ENCODE measurements at regions not wholly inside any gene's neighbourhood (a gene's known extent, or its start where the extent isn't known, plus 50 kb on each side); places are given as distances from the start of the nearest gene placed in this dataset.

DNA sequence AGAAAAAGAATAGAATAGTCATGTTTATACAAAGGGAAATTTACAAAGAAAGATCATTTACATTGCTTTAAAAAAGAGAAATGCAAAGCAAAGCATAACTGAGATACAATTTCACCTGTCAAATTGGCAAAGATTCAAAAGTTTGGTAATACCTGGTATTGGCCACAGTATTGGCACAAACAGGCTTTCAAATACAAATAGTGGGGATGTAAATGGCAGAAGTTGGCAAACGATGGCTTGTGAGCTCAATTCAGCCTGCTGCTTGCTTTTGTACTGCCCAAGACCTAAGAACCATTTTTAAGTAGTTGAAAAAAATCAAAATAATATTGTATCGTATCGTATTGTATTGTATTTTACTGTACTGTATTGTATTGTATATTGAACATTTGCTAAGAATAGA lies 194.5 kb upstream of the JAG1 start:
- DNase-seq = peak; percentile 30

DNA sequence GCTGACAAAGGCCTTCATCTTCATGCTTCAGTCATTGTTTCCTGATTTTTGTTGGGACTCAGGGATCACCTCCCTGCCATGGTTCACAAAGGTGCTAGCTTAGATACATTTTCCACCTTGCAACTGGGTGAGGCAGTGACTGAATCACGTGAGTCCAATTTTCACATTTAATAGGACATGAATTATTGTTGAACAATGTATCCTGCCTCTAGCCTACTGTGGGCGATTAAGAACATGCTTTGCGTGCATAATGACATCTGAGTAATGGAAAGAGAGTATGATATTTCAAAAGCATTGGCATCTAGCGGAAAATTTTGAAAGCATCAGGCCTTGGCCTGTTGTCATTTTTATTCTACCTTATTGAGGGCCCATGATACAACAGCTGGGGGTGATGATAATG lies 199.2 kb upstream of the JAG1 start:
- DNase-seq = no peak

- DNase-seq = no peak
Observed at GRCh38 chr20:10875653-10876052, 201.9 kb upstream of the JAG1 start.

DNA sequence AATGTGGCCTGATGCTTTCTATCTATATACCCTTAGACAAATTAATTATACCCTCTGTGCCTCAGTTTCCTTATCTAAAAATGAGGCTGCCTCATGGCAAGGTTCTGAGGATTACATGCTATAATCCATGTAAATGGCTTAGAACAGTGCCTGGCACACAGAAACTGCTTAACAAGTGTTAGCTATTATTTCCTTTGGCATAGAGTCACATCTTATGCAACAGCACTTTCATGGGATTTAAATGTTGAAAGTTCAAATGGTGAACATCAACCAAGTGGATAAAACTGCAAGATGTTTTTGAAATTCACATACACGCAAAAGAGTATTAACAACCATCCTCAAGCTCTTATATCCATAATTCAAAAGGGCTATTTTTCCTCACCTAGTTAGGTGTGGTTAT lies 202.8 kb upstream of the JAG1 start:
- no peak for DNase-seq

DNA sequence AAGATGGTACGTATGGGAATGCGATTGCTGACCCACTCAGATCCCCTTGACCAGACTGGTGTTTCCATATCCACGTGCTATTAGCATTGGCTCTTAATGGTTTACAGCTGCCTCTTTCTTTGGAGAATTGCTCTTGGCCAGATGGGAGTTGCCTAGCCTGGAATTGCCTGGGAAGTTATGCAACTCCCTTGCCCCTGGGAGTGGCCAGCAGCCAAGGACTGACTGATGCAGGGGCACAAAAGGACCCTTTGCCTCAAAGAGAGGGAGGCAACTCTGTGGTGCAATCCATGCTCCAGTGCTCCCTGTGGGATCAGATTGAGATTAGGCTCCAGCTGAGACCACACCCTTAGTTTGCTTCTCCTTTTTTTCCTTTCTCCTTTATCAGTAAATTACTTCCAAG lies 203.5 kb upstream of the JAG1 start:
- no peak for DNase-seq

- DNase-seq = no peak
Observed at GRCh38 chr20:10883166-10883565, 209.4 kb upstream of the JAG1 start.

- no peak for DNase-seq
Observed at GRCh38 chr20:10893321-10893720, 219.5 kb upstream of the JAG1 start.

DNA sequence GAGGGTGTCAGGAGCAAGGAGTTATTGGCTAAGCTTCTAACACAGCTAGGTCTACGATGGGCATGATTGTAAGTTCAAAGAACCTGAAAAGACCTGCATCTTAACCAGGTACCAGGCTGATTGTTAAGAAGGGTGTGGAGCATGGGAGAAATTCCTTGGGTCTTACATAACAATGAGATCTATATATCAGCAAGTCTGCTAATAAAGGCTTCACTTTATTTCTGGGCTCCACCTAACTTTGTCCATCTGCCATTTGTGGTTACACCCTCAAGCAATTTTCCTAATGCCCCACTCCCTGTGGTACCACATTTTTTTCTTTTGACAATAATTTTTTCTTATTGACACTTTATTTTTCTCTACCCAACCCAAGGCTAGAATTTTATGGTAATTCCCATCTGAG lies 223.5 kb upstream of the JAG1 start:
- no peak for DNase-seq

DNA sequence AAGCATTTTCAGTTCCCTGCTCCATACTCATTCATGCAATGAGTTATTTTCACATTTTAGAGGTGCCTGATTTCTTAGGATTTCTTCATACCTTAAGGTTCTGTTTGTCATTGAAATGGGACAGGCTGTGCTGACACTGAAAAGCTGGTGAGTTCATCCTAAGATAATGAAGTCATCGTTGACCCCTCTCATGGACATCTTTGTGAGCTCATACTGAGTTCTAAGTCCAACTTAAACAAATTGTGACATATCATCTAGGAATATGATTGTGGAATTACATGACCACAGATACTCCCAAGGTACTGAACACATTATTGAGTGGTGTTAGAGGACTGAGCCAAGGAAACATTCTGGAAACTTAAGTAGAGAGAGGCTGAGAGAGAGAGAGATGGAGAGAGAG lies 224.8 kb upstream of the JAG1 start:
- DNase-seq = no peak

DNA sequence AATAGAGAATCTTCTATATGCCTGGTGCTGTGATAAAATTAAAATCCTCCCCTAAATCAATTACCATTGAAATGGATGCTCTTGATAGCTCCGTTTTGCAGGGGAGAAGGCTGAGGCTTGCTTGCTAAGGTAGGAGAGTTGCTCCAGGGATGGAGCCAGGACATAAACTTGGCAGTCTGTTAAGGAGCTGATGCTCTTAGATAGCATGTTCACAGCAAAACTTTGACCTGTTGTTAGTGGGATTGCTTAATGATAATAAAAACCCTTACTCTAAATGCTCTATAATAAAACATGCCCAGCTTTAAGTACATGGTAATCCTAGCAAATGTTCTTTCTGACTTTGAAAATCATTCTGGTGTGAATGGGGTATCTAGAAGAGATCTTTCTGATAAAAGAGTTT lies 228.4 kb upstream of the JAG1 start:
- no peak for DNase-seq

DNA sequence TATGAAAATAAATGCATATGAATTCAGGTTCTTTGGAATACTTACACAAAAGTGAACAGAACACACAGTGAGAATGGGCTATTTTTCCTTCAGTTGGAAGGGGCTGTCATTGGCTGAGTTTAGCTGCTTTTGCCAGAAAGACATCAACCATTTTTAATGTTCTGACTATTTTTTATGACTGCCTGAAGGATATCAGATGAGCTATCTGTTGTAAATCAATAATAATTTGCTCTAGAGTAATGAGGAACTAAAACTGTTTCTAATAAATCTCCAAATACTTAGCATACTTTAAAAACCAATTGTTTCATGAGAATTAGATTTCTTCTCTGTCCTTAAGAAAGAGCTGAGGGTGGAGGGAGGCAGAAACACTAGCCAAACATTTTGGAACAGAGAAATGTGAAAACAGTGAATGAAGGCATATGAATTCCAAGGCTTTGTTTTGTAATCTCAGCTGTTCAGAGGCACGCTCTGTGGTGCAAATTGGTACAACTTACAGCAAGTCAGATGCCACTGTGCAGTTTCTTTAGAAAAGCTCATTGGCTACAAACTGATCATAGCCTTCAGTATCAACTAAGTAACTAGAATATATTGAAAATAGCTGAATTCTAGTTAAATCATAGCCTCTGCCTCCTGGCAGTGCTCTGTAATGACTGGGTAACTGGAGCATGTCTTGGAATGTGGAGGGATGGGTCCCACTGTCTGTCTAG lies 228.9 kb upstream of the JAG1 start:
- DNase-seq = no peak

DNA sequence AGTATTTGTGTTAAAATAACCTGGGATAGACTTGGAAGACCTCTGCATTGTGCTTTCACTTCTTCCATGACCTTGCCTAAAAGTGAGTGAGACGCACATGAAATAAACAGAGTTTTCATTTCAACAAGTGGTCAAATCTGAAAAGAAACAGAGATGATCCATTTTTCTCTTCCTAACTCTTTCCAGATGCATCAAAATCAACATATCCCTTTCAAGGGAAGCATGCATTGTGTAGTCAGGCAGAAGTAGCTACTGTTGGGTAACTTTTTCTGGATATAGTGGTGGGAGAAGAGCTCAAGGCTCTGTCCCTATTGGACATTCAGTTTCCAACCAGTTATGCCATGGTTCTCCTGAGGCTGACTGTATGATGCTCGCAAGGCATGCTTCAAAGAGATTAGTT lies 233.0 kb upstream of the JAG1 start:
- DNase-seq = no peak

- DNase-seq = no peak
Observed at GRCh38 chr20:10909803-10910202, 236.0 kb upstream of the JAG1 start.

- peak; percentile 49 for DNase-seq
Observed at GRCh38 chr20:10910535-10911178, 236.9 kb upstream of the JAG1 start.

- DNase-seq = no peak
Observed at GRCh38 chr20:10911298-10911697, 237.5 kb upstream of the JAG1 start.

- no peak for DNase-seq
Observed at GRCh38 chr20:10915815-10916214, 242.0 kb upstream of the JAG1 start.

- no peak for DNase-seq
Observed at GRCh38 chr20:10916312-10916711, 242.5 kb upstream of the JAG1 start.

- DNase-seq = no peak
Observed at GRCh38 chr20:10917826-10918225, 244.0 kb upstream of the JAG1 start.

- DNase-seq = no peak
Observed at GRCh38 chr20:10919396-10920140, 245.8 kb upstream of the JAG1 start.

DNA sequence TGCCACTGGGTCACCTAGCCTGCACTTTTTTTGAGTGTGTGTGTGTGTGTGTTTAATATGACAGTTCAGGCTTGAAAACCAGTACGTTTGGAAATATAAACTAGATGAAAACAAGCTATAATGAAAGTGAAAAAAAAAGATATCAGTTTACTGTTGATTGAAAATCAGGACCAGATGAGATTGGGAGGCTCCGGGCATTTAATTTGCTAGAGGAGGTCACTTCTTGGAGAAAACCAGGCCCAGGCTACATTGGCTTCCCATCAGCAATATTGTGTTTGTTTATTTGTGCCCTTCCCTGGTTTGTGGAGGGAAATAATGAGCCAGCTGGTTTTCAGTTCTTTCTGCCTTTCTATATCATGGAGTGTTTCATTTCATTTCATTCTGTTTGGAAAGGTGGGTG lies 246.6 kb upstream of the JAG1 start:
- no peak for DNase-seq

DNA sequence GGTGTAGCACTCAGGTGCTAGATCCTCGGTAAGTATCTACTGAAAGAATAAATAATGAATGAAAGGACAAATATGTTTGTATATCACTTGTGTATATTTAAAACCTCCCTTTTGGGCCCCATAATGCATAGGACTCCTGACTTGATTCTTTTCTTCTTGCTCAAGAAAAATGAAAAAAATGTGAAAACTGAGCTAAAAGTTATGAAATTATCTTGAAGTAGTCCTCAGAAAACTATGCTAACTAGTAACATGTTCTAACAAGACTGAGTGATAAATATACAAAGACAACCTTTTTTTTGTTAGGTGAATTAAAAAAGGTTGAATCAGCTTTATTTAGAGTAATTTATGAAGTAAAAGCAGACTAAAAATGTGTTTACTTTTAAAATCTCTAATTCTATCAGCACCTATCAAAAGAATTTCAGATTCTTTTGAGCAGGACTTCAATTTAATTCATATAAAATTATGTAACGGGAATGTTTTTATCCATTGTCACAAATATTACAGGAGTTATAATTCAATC lies 247.8 kb upstream of the JAG1 start:
- DNase-seq = no peak

DNA sequence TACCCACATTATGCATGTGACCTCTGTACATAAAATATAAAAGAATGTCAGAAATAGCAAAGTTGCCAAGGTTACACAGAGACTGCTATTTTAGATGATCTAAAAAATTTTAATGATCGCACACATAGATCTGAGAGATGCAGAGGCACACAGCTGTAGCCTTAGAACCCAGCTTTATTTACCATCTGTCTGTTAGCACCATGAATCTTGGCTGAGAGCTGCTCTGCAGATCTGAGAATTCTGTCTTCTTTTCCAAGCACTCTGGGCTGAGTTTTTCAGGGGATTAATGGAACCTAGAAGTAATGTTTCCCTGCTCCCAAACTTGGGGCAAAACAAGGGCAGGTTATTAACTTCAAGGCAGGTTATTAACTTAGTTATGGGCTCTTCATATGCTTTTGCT lies 248.7 kb upstream of the JAG1 start:
- DNase-seq = no peak

- DNase-seq = no peak
Observed at GRCh38 chr20:10922941-10923340, 249.1 kb upstream of the JAG1 start.

GRCh38 chr20:10924644-10925201 lies 250.9 kb upstream of the JAG1 start:
- DNase-seq = no peak

Measured in NCI-H2029 (cell line).